Caco-2 (cell line): ENCODE measurements at regions not wholly inside any gene's neighbourhood (a gene's known extent, or its start where the extent isn't known, plus 50 kb on each side); places are given as distances from the start of the nearest gene placed in this dataset.

Experiments used
- BruUV-seq: library from RNA; stranded (reverse); fragments of 400-500 nt; replicated peaks from 2 replicates; lab custom pipeline; 2021; lab: Mats Ljungman, UMichigan
- CTCF ChIA-PET: fragments of 300-600 bp; sonication (Branson Sonifier 250); formaldehyde crosslinking; loops from one replicate; lab custom pipeline; 2022; ENCODE audit warnings: antibody characterized with exemption; lab: Charles Lee
- POLR2A ChIA-PET: fragments of 300-600 bp; sonication (Branson Sonifier 250); formaldehyde crosslinking; loops from one replicate; lab custom pipeline; 2022; ENCODE audit warnings: antibody characterized with exemption; lab: Charles Lee
- DNase-seq, 2 experiments: peaks; one replicate each; pipeline versions ENCODE4 v3.0.0 to v3.0.0-alpha.2; 2020 to 2022
- H3K27me3 ChIP-seq: replicated peaks from 2 replicates; pipeline ENCODE4 v1.6.0; 2011; ENCODE audit warnings: low read length; ENCODE audit not compliant: control insufficient read depth, insufficient read depth
- H3K36me3 ChIP-seq: 2 replicates; pipeline ENCODE4 v1.5.1; 2011; ENCODE audit warnings: low read length; ENCODE audit not compliant: control insufficient read depth, insufficient read depth
- H3K4me1 ChIP-seq: fragments of 250-450 bp; sonication (Bioruptor Pico); 2 replicates; pipeline ENCODE4 v1.5.1; 2020; ENCODE audit warnings: mild to moderate bottlenecking
- H3K4me3 ChIP-seq: 2 replicates; pipeline ENCODE4 v1.5.1; 2011; ENCODE audit warnings: low read depth, mild to moderate bottlenecking, control low read depth, low read length
- H3K9me3 ChIP-seq: fragments of 250-450 bp; sonication (Bioruptor Pico); 2 replicates; pipeline ENCODE4 v1.5.1; 2020; ENCODE audit warnings: mild to moderate bottlenecking, moderate library complexity
- H3K27ac Mint-ChIP-seq: one replicate; pipeline ENCODE4 v1.8.0; 2022; ENCODE audit warnings: mixed read lengths; ENCODE audit not compliant: unreplicated experiment
- H3K27me3 Mint-ChIP-seq: one replicate; pipeline ENCODE4 v1.8.0; 2022; ENCODE audit warnings: mixed read lengths; ENCODE audit not compliant: insufficient read depth, unreplicated experiment
- H3K36me3 Mint-ChIP-seq: one replicate; pipeline ENCODE4 v1.8.0; 2022; ENCODE audit warnings: mild to moderate bottlenecking, mixed read lengths; ENCODE audit not compliant: insufficient read depth, unreplicated experiment
- H3K4me1 Mint-ChIP-seq: one replicate; pipeline ENCODE4 v1.8.0; 2022; ENCODE audit warnings: low read depth, mixed read lengths; ENCODE audit not compliant: unreplicated experiment
- H3K4me3 Mint-ChIP-seq: one replicate; pipeline ENCODE4 v1.8.0; 2022; ENCODE audit warnings: mild to moderate bottlenecking, moderate library complexity, mixed read lengths; ENCODE audit not compliant: unreplicated experiment
- H3K9me3 Mint-ChIP-seq: one replicate; pipeline ENCODE4 v1.8.0; 2022; ENCODE audit warnings: mixed read lengths; ENCODE audit not compliant: unreplicated experiment
- intact Hi-C: fragments of 100-400 bp; cut with micrococcal nuclease; formaldehyde crosslinking; loops from one replicate; pipeline ENCODE4 v1.10.0; 2022; ENCODE audit not compliant: unreplicated experiment
- TF ChIP-seq, protein P1 (sequence below), 2 experiments: fragments of 200-600 bp in 1 of 2; IDR thresholded peaks; 1 replicate in 1 of 2; 2 replicates in 1 of 2; pipeline versions ENCODE4 v1.5.1 to v1.8.0; 2011 to 2022; ENCODE audit warnings: antibody characterized with exemption in 1 of 2, control low read depth in 1 of 2, inconsistent platforms in 1 of 2, low read depth in 1 of 2, low read length in 1 of 2, mild to moderate bottlenecking in 1 of 2, moderate library complexity in 1 of 2; ENCODE audit not compliant: insufficient read depth in 1 of 2, severe bottlenecking in 1 of 2, unreplicated experiment in 1 of 2

DNA sequence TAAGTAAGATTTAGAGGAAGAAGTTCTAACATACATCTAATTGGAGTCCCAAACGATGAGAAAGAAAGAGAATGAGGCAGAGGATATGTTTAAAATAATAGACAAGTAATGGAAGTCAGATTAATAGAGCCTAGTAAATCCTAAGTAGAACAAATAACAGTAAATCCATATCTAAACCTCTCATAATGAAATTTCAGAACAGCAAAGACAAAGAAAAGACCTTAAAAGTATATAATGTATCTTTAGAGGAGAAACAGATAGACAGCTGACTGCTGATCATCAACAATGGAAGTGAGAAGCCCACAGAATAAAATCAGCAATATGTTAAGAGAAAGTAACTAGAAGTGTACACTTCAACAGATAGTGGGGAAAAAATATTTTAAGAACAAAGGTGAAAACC is 536.2 kb upstream of the ZFHX3 start:
- no peak overlapping the region for H3K27ac Mint-ChIP-seq
- H3K4me3 Mint-ChIP-seq: no peak overlapping the region
- no TSS peak for BruUV-seq
- no peaks in the 10 kb centered on the region for H3K4me1 Mint-ChIP-seq
- Histone ChIP-seq H3K9me3 (peaks cover 10% of the 10 kb centered on the region; the same call in 1 of the 2 replicates), H3K27me3 (no peaks in the 10 kb centered on the region), H3K4me1 (no peaks in the 10 kb centered on the region), H3K36me3 (no peaks in the 10 kb centered on the region), H3K4me3 (no peak overlapping the region)
- TF ChIP-seq, protein P1, sequence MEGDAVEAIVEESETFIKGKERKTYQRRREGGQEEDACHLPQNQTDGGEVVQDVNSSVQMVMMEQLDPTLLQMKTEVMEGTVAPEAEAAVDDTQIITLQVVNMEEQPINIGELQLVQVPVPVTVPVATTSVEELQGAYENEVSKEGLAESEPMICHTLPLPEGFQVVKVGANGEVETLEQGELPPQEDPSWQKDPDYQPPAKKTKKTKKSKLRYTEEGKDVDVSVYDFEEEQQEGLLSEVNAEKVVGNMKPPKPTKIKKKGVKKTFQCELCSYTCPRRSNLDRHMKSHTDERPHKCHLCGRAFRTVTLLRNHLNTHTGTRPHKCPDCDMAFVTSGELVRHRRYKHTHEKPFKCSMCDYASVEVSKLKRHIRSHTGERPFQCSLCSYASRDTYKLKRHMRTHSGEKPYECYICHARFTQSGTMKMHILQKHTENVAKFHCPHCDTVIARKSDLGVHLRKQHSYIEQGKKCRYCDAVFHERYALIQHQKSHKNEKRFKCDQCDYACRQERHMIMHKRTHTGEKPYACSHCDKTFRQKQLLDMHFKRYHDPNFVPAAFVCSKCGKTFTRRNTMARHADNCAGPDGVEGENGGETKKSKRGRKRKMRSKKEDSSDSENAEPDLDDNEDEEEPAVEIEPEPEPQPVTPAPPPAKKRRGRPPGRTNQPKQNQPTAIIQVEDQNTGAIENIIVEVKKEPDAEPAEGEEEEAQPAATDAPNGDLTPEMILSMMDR (IDR thresholded peaks at IDR 0.05; ENCODE audit: insufficient read depth in 1 of 2, low read depth in 1 of 2, low read length in 1 of 2, severe bottlenecking in 1 of 2, unreplicated experiment in 1 of 2): no peak
- intact Hi-C loops: no loop called here
- H3K9me3 Mint-ChIP-seq: peaks cover 24% of the 10 kb centered on the region
- POLR2A ChIA-PET: no interaction called here
- DNase-seq: no peak
- CTCF ChIA-PET: no interaction called here
- H3K27me3 Mint-ChIP-seq: no peaks in the 10 kb centered on the region
- H3K36me3 Mint-ChIP-seq: no peaks in the 10 kb centered on the region

DNA sequence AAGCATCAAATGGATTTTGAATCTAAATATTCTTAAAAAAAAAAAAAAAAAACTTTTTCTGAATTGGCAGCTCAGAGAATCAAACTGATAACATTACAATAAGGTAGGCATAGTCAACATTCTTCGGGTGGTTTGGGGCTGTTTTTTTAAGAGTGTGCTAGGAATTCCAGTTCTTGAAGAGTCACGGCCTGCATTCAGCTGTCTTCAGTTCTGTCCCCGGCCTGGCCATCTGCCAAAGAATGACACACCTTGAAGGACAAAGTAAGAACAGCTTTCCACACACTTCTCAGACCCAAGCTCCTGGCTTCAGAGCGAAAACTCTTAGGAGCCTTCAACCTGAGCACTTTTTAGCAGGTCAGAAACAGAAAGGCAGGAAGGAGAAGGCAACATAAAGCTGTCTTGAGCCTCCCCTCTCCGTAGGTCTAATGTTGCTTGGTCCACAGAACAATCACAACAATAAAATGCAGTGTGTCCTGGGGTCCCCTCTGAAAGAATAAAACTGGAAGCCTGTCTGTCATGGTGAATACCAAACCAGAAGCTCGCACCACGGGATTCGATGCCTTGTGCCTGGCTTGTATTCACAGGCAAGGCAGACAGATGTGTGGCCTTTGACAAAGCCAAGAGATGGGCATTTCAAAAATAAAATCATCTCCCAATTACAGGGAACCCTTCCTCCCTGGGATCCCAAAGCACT is 524.4 kb upstream of the ZFHX3 start:
- no peaks in the 10 kb centered on the region for H3K4me1 ChIP-seq
- no peaks in the 10 kb centered on the region for H3K36me3 ChIP-seq
- TF ChIP-seq, protein P1 (IDR thresholded peaks at IDR 0.05; ENCODE audit: insufficient read depth in 1 of 2, low read depth in 1 of 2, low read length in 1 of 2, severe bottlenecking in 1 of 2, unreplicated experiment in 1 of 2): no peak
- POLR2A ChIA-PET: interaction anchor here (0.6 kb wide), 1 partner anchor 502 kb away, joined by 4 read pairs; no protein-coding TSS in a partner anchor
- H3K9me3 ChIP-seq: no peaks in the 10 kb centered on the region
- no peak for DNase-seq
- H3K27me3 ChIP-seq: no peaks in the 10 kb centered on the region; the same call in 1 of the 2 replicates
- Mint-ChIP-seq H3K4me1 (no peaks in the 10 kb centered on the region), H3K9me3 (no peaks in the 10 kb centered on the region), H3K27ac (no peak overlapping the region), H3K4me3 (no peak overlapping the region), H3K36me3 (no peaks in the 10 kb centered on the region), H3K27me3 (peaks cover 22% of the 10 kb centered on the region)
- CTCF ChIA-PET: no interaction called here
- intact Hi-C loops: no loop called here
- BruUV-seq: no TSS peak
- H3K4me3 ChIP-seq: no peak overlapping the region

DNA sequence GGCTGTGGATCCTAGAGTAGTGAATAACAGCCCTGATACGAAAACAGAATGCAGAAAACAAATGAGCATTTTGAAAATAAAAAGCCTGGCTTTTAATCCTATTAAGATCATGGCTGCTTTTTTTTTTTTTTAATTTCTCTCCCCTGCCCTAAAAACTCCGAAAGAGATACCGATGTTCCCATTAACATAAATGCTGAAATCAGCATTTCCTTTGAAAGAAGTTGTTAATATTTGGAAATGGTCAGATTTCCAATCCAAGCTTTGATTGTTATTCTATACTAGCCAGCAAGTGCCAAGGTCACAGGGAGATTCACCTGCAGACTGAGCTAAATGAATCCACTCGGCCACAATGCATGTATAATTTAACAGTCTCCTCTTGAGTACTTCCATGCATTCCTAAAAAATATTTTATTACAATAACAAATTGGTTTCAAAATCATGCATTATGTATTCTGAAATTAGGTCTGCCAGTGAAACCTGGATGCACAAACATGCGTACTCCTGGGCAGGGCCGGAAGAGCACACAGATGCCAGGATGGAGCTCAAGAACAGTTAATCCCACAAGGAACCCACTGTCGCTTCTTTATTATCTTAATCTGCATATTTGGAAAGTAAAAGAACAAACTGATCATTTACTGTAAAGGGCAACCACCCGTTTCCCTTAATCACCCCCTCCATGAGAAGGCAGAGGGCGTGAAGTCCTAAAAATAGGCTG is 521.5 kb upstream of the ZFHX3 start:
- H3K4me3 Mint-ChIP-seq: no peak overlapping the region
- Histone ChIP-seq H3K9me3 (no peaks in the 10 kb centered on the region), H3K4me3 (no peak overlapping the region), H3K4me1 (no peaks in the 10 kb centered on the region), H3K36me3 (no peaks in the 10 kb centered on the region), H3K27me3 (no peaks in the 10 kb centered on the region; the same call in 1 of the 2 replicates)
- no peaks in the 10 kb centered on the region for H3K9me3 Mint-ChIP-seq
- ChIA-PET CTCF (interaction anchor here (0.7 kb wide), 1 partner anchor 706 kb away, joined by 7 read pairs; no protein-coding TSS in a partner anchor), POLR2A (no interaction called here)
- H3K4me1 Mint-ChIP-seq: no peaks in the 10 kb centered on the region
- H3K27me3 Mint-ChIP-seq: peaks cover 18% of the 10 kb centered on the region
- TF ChIP-seq, protein P1 (IDR thresholded peaks at IDR 0.05; ENCODE audit: insufficient read depth in 1 of 2, low read depth in 1 of 2, low read length in 1 of 2, severe bottlenecking in 1 of 2, unreplicated experiment in 1 of 2): no peak
- H3K36me3 Mint-ChIP-seq: no peaks in the 10 kb centered on the region
- no peak overlapping the region for H3K27ac Mint-ChIP-seq
- intact Hi-C loops: no loop called here
- DNase-seq: no peak
- BruUV-seq: no TSS peak
